ENCODE measurements at regions not wholly inside any gene's neighbourhood (a gene's known extent, or its start where the extent isn't known, plus 50 kb on each side); places are given as distances from the start of the nearest gene placed in this dataset.

GRCh38 chr7:118046801-118047200 lies 137.2 kb upstream of the LSM8 start:
- TF ChIP-seq REST (IDR thresholded peaks at IDR 0.05; ENCODE audit: low read depth) (no peak), YY1 (IDR thresholded peaks at IDR 0.05; ENCODE audit: low read depth) (no peak), CEBPB (IDR thresholded peaks at IDR 0.05) (no peak), MAX (IDR thresholded peaks at IDR 0.05) (no peak), TAF1 (IDR thresholded peaks at IDR 0.05; ENCODE audit: low read depth) (no peak), RAD21 (IDR thresholded peaks at IDR 0.05; ENCODE audit: low read depth) (no peak), EP300 (IDR thresholded peaks at IDR 0.05; ENCODE audit: borderline replicate concordance) (no peak), TCF12 (IDR thresholded peaks at IDR 0.05; ENCODE audit: low read depth) (no peak), EGR1 (IDR thresholded peaks at IDR 0.05) (no peak), ZBTB7A (IDR thresholded peaks at IDR 0.05; ENCODE audit: low read depth) (no peak), TEAD4 (IDR thresholded peaks at IDR 0.05) (no peak), NFIC (IDR thresholded peaks at IDR 0.05) (no peak), FOXM1 (IDR thresholded peaks at IDR 0.05; ENCODE audit: borderline replicate concordance, low read depth) (no peak), CREB1 (IDR thresholded peaks at IDR 0.05; ENCODE audit: low read depth) (no peak)
